Epithelial cell of esophagus (primary cell): ENCODE measurements at regions not wholly inside any gene's neighbourhood (a gene's known extent, or its start where the extent isn't known, plus 50 kb on each side); places are given as distances from the start of the nearest gene placed in this dataset.

Experiments
- DNase-seq: peaks from one replicate; pipeline ENCODE4 v3.0.0; 2010; ENCODE audit warnings: low read depth
- H3K4me3 ChIP-seq: 2 replicates; pipeline ENCODE4 v1.5.1; 2011; ENCODE audit warnings: mild to moderate bottlenecking, low read length, control low read depth
- TF ChIP-seq, protein P1 (sequence below): IDR thresholded peaks from 2 replicates; pipeline ENCODE4 v1.5.1; 2011; ENCODE audit warnings: low read depth, mild to moderate bottlenecking, low read length, control low read depth, inconsistent platforms; ENCODE audit not compliant: insufficient read depth; ENCODE audit errors: missing control alignments

DNA sequence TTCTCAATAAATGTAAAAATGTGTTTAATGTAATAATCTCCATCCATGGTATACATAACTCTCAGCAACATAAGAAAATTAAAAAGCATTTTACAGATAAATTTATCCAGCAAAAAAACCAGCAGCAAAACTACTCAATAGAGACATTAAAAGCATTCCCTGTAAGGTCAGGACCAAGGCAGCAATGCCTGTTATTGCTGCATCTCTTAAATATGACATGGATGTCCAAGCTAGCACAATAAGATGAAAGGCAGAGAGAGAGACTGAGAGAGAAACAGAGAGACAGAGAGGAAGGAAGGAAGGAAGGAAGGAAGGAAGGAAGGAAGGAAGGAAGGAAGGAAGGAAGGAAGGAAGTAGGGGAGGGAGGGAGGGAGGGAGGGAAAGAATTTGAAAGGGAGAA, 289.0 kb upstream of the PAPPA start:
- no peak for DNase-seq
- H3K4me3 ChIP-seq, result no peak overlapping the region
- TF ChIP-seq, protein P1, sequence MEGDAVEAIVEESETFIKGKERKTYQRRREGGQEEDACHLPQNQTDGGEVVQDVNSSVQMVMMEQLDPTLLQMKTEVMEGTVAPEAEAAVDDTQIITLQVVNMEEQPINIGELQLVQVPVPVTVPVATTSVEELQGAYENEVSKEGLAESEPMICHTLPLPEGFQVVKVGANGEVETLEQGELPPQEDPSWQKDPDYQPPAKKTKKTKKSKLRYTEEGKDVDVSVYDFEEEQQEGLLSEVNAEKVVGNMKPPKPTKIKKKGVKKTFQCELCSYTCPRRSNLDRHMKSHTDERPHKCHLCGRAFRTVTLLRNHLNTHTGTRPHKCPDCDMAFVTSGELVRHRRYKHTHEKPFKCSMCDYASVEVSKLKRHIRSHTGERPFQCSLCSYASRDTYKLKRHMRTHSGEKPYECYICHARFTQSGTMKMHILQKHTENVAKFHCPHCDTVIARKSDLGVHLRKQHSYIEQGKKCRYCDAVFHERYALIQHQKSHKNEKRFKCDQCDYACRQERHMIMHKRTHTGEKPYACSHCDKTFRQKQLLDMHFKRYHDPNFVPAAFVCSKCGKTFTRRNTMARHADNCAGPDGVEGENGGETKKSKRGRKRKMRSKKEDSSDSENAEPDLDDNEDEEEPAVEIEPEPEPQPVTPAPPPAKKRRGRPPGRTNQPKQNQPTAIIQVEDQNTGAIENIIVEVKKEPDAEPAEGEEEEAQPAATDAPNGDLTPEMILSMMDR, result no peak

DNA sequence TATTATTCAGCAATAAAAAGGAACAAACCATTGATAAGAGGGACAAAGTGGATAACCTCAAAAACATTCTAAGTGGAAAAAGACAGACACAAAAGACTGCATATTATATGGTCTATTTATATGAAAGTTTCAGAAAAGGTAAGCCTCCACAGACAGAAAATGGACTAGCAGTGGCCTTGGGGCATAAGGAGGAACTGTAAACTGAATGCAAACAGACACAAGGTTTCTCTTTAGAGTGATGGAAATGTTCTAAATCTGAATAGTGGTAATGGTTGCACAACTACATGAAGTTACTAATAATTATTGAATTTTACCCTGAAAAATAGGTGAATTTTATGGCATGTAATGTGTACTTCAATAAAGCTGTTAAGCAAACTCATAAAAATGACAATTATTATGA, 286.3 kb upstream of the PAPPA start:
- TF ChIP-seq, protein P1, result no peak
- H3K4me3 ChIP-seq, result no peak overlapping the region
- DNase-seq, result no peak

DNA sequence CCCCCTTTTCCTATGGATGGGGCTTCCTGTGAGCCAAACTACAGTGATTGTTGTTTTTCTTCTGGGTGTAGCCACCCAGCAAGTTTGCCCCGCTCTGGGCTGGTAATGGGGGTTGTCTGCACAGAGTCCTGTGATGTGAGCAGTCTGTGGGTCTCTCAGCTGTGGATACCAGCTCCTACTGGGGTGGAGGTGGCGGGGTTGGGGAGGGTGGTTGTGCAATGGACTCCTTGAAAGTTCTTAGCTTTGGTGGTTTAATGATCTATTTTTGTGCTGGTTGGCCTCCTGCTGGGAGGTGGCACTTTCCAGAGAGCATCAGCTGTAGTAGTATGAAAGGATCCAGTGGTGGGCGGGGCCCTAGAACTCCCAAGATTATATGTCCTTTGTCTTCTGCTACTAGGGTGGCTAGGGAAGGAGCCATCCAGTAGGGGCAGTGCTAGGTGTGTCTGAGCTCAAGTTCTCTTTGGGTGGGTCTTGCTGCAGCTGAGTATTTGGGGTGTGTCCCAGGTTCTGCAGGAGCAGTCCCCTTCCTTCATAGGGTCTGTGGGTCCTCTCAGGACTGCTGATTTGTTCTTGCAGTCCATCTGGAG, 275.6 kb upstream of the PAPPA start:
- no peak for DNase-seq
- TF ChIP-seq, protein P1, result no peak
- H3K4me3 ChIP-seq, result no peak overlapping the region

DNA sequence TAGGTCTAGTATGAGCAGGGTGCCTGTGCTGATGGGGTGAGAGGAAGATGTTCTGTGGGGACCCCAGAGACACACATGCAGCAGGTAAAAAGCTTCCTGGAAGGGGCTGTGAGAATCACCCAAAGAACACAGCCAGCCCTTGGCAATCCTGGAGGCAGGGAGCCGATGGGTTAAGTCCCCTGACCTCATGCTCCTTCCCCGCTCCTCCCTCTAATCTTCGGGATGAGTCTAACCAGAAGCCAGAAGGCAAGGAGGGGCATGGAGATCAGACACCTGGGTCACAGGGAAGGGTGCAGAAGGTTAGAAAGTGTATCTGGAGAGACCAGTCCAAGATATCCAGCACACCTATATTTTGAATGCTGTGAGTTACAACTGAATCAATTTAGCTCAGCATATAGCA, 274.1 kb upstream of the PAPPA start:
- DNase-seq, result no peak
- TF ChIP-seq, protein P1, result no peak
- H3K4me3 ChIP-seq, result no peak overlapping the region

DNA sequence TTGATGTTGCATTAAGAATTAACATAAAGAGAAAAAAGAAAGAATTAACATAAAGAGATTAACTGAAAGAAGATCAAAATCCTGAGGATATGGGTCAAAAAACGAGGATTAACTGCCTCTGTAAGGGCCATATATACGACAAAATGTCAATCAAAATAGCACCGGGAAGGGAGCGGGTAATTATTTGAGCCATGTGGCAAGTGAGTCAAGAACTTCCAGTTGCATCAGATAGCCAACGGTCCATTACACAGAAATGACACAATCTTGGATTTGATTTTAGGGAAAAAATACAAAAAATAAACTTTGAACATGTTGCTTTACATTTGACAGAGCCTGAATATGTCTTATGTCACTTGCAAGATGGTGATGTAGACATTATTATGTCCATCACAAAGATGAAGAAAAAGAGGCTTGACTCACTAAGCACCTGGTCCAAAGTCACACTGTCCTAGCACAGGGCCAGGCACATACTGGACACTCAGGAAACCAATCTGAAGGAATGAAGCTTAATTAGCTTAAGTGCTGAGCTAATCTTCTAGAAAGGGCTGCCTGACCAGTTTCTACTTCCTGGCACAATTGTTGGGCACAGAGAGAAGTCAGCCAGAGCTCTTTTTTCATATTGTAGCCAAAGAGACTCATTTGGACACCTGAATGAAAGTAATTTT, 273.2 kb upstream of the PAPPA start:
- no peak overlapping the region for H3K4me3 ChIP-seq
- TF ChIP-seq, protein P1, result no peak
- DNase-seq, result no peak

DNA sequence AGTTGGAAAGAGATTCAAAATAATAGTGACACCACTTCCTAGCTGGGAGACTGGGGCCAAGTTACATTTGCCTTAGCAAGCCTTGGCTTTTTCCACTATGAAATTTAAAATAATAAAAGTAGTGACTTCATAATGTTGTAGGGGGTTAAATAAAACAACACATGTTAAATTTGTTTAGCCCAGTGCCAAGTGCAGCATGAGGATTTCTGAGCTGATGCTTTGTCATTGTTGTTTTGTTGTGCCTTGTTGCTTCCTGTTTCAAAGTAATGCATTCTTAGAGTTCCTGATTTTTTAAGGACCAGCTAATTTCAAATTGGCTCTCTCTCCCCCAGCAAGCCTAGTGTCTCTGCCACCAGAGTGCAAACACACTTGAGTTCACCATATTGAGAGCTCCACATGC, 270.7 kb upstream of the PAPPA start:
- DNase-seq, result no peak
- H3K4me3 ChIP-seq, result no peak overlapping the region
- TF ChIP-seq, protein P1, result no peak
